IPS-NIHi7 (cell line): ENCODE measurements at regions not wholly inside any gene's neighbourhood (a gene's known extent, or its start where the extent isn't known, plus 50 kb on each side); places are given as distances from the start of the nearest gene placed in this dataset.
A peak's percentile ranks its signal among the peaks of the same experiment; 100 is the strongest.
"Not testable (repeated sequence)": the region's sequence is repeated elsewhere in the genome, so short reads cannot be mapped to it uniquely, and the experiment has no call there.

Experiments
- DNase-seq: peaks from one replicate; pipeline ENCODE4 v3.0.0; 2012; ENCODE audit warnings: mixed read lengths; ENCODE audit errors: extremely low spot score

GRCh38 chr5:86671536-86671935 is 53.8 kb downstream of the COX7C start:
- DNase-seq: no peak

- no peak for DNase-seq
Measured at GRCh38 chr5:86674069-86674468, 56.3 kb downstream of the COX7C start.

- DNase-seq: no peak
Measured at GRCh38 chr5:86675311-86675710, 57.6 kb downstream of the COX7C start.

- DNase-seq: peak; percentile 49
Measured at GRCh38 chr5:86679529-86679928, 61.8 kb downstream of the COX7C start.

- no peak for DNase-seq
Measured at GRCh38 chr5:86679949-86680348, 62.2 kb downstream of the COX7C start.

GRCh38 chr5:86684222-86684621 is 66.5 kb downstream of the COX7C start:
- DNase-seq: peak; percentile 12

GRCh38 chr5:86686046-86686445 is 68.3 kb downstream of the COX7C start:
- no peak for DNase-seq

- DNase-seq: no peak
Measured at GRCh38 chr5:86688406-86688805, 70.7 kb downstream of the COX7C start.

GRCh38 chr5:86689103-86689729 is 71.5 kb downstream of the COX7C start:
- no peak for DNase-seq

GRCh38 chr5:86709157-86709881 is 91.6 kb downstream of the COX7C start:
- DNase-seq: no peak

GRCh38 chr5:86716121-86716520 is 98.4 kb downstream of the COX7C start:
- DNase-seq: peak; percentile 13

- not testable (repeated sequence) for DNase-seq
Measured at GRCh38 chr5:86731319-86732117, 113.8 kb downstream of the COX7C start.

- DNase-seq: no peak
Measured at GRCh38 chr5:86735370-86735769, 117.6 kb downstream of the COX7C start.

GRCh38 chr5:86737579-86737978 is 119.8 kb downstream of the COX7C start:
- no peak for DNase-seq

GRCh38 chr5:86748538-86749105 is 130.9 kb downstream of the COX7C start:
- DNase-seq: peak; percentile 12

- no peak for DNase-seq
Measured at GRCh38 chr5:86749841-86750240, 132.1 kb downstream of the COX7C start.

GRCh38 chr5:86756839-86757238 is 139.1 kb downstream of the COX7C start:
- DNase-seq: no peak

GRCh38 chr5:86757824-86758223 is 140.1 kb downstream of the COX7C start:
- DNase-seq: no peak

- DNase-seq: no peak
Measured at GRCh38 chr5:86760661-86761060, 142.9 kb downstream of the COX7C start.

GRCh38 chr5:86763929-86764328 is 146.2 kb downstream of the COX7C start:
- DNase-seq: no peak

GRCh38 chr5:86765778-86766502 is 148.2 kb downstream of the COX7C start:
- DNase-seq: no peak
